Vagina (tissue), 2 donors: ENCODE measurements at regions not wholly inside any gene's neighbourhood (a gene's known extent, or its start where the extent isn't known, plus 50 kb on each side); places are given as distances from the start of the nearest gene placed in this dataset.

ENCODE experiments used
- CTCF ChIP-seq, 3 experiments: fragments of 450-650 bp in 2 of 3; fragments of 200-600 bp in 1 of 3; sonication (generic) in 1 of 3; IDR thresholded peaks; one replicate each; pipeline ENCODE4 v1.5.1; 2017 to 2019; ENCODE audit warnings: antibody characterized with exemption in 3 of 3, mild to moderate bottlenecking in 2 of 3, moderate library complexity in 2 of 3
- POLR2A ChIP-seq, 2 donors: fragments of 450-650 bp; IDR thresholded peaks; one replicate each; pipeline ENCODE4 v1.6.1; 2017; ENCODE audit warnings: antibody characterized with exemption in 2 of 2, mild to moderate bottlenecking in 2 of 2, moderate library complexity in 2 of 2
- POLR2AphosphoS5 ChIP-seq, 2 donors: sonication (generic); formaldehyde crosslinking; IDR thresholded peaks; one replicate each; pipeline ENCODE4 v1.9.0; 2017; ENCODE audit warnings: antibody characterized with exemption in 2 of 2, mild to moderate bottlenecking in 2 of 2, low read depth in 1 of 2; ENCODE audit not compliant: insufficient read depth in 1 of 2

- no peak for TF ChIP-seq CTCF (IDR thresholded peaks at IDR 0.05)
- no peak for TF ChIP-seq POLR2A (IDR thresholded peaks at IDR 0.05)
- no peak for TF ChIP-seq POLR2AphosphoS5 (IDR thresholded peaks at IDR 0.05; ENCODE audit: insufficient read depth in 1 of 2, low read depth in 1 of 2)
These were observed 255.8 kb upstream of the AVPR1A start for GRCh38 chr12:63406781-63407180.
